Kidney glomerular epithelial cell (primary cell): ENCODE measurements at regions not wholly inside any gene's neighbourhood (a gene's known extent, or its start where the extent isn't known, plus 50 kb on each side); places are given as distances from the start of the nearest gene placed in this dataset.

Experiments used
- DNase-seq: peaks from one replicate; lab custom pipeline; 2025; lab: John Stamatoyannopoulos, UW

- no peak for DNase-seq
These were observed 206.4 kb downstream of the NHLRC3 start for GRCh38 chr13:39244561-39245230.

GRCh38 chr13:39245688-39246087 lies 207.4 kb downstream of the NHLRC3 start:
- no peak for DNase-seq

- no peak for DNase-seq
These were observed 211.7 kb downstream of the NHLRC3 start for GRCh38 chr13:39249982-39250381.

- no peak for DNase-seq
These were observed 212.2 kb downstream of the NHLRC3 start for GRCh38 chr13:39250440-39250839.

- DNase-seq = no peak
These were observed 213.1 kb downstream of the NHLRC3 start for GRCh38 chr13:39251340-39251739.

GRCh38 chr13:39253774-39254173 lies 215.5 kb downstream of the NHLRC3 start:
- no peak for DNase-seq

- no peak for DNase-seq
These were observed 216.3 kb downstream of the NHLRC3 start for GRCh38 chr13:39254601-39255000.

GRCh38 chr13:39257642-39258041 lies 219.4 kb downstream of the NHLRC3 start:
- DNase-seq = no peak

GRCh38 chr13:39259371-39260140 lies 221.3 kb downstream of the NHLRC3 start:
- DNase-seq = no peak

GRCh38 chr13:39263033-39263432 lies 224.8 kb downstream of the NHLRC3 start:
- DNase-seq = peak; percentile 1

GRCh38 chr13:39263531-39263930 lies 225.3 kb downstream of the NHLRC3 start:
- no peak for DNase-seq

GRCh38 chr13:39266426-39266825 lies 228.2 kb downstream of the NHLRC3 start:
- DNase-seq = no peak

GRCh38 chr13:39268398-39268797 lies 230.1 kb downstream of the NHLRC3 start:
- DNase-seq = no peak

- DNase-seq = no peak
These were observed 230.7 kb downstream of the NHLRC3 start for GRCh38 chr13:39269004-39269403.

- DNase-seq = no peak
These were observed 231.2 kb downstream of the NHLRC3 start for GRCh38 chr13:39269411-39269810.

- no peak for DNase-seq
These were observed 234.7 kb downstream of the NHLRC3 start for GRCh38 chr13:39272994-39273393.

- DNase-seq = peak; percentile 27
These were observed 235.9 kb downstream of the NHLRC3 start for GRCh38 chr13:39273953-39274738.

- no peak for DNase-seq
These were observed 236.6 kb downstream of the NHLRC3 start for GRCh38 chr13:39274739-39275325.

- DNase-seq = no peak
These were observed 240.8 kb downstream of the NHLRC3 start for GRCh38 chr13:39279077-39279476.

- DNase-seq = no peak
These were observed 243.4 kb downstream of the NHLRC3 start for GRCh38 chr13:39281539-39282150.

GRCh38 chr13:39282400-39282972 lies 244.2 kb downstream of the NHLRC3 start:
- no peak for DNase-seq

- no peak for DNase-seq
These were observed 244.8 kb downstream of the NHLRC3 start for GRCh38 chr13:39283072-39283471.
